ENCODE measurements at regions not wholly inside any gene's neighbourhood (a gene's known extent, or its start where the extent isn't known, plus 50 kb on each side); places are given as distances from the start of the nearest gene placed in this dataset.

DNA sequence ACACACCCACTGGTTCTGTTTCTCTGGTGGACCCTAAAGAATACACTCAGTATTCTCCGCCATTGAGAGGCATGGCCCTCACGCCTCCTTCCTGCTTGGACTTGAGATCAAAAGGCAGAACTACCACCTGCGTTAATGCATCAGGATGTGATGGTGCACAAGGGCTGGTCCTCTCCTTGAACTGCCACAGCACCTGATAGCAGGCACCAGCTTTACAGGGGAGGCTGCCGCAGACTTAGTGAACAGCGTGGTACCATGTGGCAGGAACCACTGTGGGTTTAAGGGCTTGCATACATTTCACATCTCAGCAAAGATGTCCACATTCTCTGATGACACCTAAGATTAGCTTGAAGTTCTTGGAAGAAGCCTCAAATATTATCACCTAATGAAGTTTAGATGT lies 208.7 kb downstream of the GADD45G start:
- DNase-seq, result no peak

DNA sequence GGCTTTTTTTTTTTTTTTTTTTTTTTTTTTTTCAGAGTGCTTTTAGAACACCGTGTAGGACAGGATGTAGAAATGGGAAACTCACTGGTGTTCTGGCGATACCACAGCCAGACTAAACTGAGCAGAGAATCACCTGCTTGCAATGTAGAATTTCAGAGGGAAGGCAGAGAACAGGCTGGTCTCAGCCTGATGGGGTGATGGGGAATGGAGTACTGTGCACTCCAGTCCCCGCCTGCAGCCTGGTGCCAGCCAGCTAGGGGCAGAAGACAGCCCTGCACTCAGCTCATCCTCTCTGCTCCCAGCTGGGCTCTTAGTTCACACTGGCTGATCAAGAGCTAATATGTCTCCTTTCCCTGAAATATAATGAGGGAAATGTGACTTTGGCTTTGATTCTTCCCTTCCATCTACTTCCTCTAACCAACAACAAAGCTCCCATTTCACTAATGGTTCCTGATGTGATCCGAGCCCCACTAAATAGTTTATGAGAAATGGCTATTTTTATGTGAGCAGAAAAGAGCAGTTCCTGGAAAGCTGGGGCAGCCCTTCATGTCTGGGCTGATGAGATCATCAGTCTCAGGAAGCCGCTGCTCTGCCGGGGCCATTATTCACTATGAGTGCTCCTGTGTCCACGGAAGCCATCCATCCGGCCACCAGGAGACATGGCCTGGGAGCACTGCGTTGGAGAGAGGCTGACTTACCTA lies 209.7 kb downstream of the GADD45G start:
- DNase-seq, result no peak

DNA sequence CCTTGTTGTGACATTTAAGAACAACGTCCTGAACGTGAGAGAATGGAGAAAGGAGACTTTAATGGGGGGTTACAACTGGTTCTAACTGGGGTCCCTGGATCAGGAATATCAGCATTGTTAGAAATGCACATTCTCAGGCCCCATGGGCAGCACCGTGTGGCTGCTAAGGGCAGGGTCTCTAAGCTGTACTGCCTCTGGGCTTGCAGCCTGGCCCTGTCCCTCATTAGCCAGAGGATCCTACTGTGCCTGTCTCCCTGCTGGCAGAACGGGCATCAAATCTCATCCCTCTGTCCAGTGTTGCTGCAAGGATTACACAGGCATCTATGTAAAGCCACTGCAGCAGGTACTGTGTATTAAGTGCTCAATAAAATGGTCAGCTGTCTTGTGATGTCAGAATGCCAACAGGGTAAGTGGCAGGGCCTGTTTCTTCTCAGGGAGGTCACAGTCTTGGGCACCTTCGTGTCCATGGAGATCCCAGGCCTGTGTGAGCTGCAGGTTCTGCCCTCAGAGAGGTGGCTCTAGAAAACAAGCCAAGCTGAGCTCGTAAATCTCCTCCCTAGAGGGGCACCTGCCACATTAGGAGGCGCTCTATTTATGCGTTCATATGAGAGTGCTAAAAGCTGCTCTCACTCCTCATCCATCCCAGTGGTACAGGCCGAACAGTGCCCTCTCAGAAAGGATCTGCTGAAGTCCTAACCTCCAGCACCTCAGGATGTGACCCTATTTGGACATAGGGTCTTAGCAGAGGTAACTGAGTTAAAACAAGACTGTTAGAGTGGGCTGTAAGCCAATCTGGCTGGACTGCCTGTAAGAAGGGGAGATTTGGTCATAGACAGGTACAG lies 210.5 kb downstream of the GADD45G start:
- DNase-seq, result no peak

DNA sequence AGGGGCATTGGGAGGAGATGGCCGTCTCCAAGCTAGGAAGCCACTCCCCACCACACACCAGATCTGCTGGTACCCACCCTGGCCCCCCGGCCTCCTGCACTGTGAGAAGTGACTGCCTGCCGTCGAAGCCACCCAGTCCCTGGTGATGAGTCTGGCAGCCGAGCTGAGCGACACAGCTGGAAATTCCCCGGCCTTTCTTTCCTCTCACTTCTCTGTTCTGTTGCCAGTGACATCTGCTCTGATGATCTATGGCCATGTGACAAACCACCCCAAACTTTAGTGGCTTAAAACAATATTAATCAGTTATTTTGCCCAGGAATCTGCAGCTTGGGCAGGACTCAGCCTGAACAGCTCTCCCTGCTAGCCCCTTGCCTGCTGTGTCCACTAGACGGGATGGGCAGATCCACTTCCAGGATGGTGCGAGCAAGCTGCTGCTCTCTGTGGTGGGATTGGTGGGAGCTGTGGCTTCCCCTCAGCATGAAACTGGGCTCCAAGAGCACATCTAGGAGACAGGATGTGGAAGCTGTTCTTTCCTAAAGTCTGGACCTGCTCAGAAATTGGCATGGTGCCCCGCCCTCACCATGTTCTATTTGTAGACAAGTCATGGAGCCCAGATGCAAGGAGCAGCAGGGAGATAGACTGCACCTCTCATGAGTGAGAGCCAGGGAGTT lies 211.2 kb downstream of the GADD45G start:
- no peak for DNase-seq

DNA sequence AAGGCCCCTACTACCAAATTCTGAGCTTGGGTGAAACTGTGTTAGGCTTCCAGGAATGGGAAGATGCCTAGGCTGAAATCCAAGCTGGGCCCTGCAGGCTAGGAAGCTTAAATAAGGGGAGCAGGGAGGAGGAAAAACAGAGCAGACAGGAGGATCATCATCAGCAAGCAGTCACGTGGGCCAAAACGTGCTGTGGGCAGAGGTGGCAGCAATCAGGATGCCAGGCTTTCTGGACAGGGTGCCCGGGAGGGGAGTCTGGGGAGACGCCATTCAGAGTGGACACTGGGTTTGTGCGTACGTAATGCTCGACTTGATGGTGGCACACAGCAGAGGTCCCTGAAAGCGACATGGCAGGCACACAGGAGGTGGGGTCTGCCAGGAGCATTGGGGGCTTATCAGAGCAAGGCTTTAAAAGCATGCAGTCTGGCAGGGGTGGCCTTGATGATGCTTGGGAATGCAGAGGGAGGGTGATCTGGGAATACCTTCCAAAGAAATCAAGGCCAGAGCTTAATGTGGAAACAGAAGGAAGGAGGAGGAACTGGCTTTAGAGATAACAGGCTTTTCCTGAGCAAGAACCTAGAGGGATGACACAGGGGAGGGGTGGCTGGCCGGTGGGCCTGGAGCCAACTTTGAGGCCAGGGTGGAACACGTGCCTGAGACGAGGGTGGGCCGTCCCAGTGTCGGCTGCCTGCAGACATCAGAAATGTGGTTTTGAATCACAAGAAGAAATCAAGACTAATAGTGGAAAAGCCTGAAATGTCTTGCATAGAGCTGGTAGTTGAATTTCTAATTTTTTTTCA lies 212.5 kb downstream of the GADD45G start:
- DNase-seq, result no peak

DNA sequence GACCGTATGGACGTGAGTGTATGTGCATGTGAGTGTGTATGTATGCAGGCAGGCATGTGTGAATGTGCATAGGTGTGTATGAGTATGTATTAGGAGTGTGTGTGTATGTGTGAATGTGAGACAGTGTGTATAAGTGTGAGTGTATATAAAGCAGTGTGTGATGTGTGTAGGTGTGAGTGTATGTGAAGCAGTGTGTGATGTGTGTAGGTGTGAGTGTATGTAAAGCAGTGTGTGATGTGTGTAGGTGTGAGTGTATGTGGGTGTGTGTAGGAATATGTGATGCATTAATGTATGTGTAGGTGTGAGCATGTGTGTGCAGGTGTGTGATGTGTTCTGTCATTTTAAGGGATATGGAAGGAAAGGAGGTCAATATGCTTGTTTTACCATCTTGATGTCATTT lies 215.5 kb downstream of the GADD45G start:
- no peak for DNase-seq

DNA sequence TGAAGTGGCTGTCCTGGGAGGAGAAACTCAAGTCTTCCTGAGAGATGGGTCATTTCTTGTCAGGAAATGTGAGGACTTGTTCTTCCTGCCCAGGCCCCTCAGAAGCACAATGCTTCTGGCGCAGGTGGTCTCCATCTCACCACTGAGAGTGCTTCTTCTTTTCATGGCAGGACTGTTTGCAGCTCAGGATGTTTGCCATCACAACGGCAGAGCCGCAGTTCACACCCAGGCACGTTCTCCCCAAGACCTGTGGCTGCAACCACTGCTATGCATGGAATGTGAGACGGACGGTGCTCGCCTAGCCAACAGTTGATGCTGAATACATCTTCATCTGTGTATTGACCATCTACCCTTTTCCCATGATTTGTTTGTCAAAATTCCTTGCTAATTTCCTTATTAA lies 216.3 kb downstream of the GADD45G start:
- no peak for DNase-seq

DNA sequence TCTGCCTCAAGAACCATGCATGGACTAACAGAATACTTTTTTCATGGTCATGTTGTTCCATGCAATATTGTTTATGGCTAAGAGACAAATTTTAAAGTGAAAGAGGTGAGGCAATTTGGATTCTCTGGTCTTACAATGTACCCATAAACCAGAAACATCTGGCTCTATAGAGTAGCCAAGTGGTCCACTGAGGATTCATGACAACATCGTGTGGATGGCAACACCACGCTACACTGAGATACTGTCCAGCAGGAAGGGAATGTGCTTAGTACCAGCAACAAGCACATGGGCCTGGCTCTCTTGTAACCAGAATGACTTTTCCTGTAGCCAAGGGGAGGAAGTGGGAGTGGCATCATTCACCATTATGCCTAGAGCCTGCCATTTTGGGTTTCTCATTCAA lies 218.2 kb downstream of the GADD45G start:
- no peak for DNase-seq

DNA sequence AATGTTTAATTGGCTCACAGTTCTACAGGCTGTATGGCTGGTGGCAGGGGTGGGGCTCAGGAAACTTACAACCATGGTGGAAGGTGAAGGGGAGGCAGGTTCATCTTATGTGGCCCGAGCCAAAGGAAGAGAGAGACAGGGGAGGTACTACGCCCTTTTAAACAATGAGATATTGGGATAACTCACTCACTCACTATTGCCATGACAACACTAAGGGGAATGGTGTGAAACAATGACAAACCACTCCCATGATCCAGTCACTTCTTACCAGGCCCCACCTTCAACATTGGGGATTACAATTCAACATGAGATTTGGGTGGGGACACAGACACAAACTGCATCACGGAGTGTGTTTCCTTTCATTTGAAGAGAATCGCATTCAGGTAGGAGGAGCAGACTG lies 220.9 kb downstream of the GADD45G start:
- no peak for DNase-seq

DNA sequence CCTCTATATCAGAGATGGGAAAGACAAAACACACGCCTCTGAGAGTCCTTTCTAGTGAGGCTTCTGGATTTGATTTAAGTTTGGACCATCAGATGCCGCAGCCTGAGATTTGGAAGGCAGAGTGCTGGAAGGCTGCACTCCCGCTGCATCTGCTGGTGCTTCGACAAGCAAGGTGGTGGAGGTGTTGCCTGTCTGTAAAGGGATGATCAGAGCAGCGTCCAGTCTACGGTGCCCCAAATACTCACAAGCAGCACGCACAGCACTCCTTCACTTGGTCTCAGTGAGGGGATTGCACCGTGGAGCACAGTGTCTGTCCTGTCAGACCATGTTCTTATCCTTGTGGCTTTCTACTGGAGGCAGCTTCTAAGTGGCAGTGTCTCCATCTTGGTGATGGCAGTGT lies 221.4 kb downstream of the GADD45G start:
- DNase-seq, result no peak

DNA sequence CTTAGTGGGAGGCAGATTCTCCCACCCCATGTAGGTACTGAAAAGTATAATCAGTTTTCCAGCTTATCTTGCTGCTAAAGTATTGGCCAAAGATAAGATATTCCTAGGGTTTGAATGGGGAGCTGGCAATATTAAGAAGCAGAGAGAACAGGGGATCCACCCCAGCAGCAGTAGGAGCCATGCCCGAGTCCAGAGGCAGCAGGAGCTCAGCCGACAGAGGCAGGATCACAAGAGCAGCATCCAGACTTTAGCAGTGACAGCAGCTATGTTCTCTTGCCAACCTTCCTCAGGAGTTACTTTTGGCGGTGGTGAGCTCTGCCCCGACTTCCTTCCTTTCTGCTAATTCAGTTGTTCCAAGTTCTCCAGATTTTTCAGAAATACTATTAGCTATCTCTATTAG lies 224.5 kb downstream of the GADD45G start:
- DNase-seq, result no peak

DNA sequence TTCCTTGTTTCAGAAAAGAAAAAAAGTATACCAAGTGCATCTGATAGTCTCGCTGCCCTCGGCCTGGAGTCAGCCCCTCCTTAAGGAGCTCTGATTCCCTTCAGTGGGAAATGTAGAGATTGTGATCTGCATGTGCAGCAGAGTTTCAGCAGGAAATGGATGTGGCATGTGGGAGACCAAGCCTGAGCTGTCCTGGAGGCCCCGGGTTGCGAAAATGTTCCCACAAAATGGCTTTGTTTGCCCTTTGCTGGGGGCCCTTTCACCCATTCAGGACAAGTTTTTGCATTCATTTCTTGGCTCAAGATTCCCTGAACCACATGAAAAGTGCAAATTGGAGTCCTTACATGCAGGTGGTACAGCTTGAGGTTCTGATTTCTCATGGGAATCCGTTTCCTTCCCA lies 230.9 kb downstream of the GADD45G start:
- no peak for DNase-seq

DNA sequence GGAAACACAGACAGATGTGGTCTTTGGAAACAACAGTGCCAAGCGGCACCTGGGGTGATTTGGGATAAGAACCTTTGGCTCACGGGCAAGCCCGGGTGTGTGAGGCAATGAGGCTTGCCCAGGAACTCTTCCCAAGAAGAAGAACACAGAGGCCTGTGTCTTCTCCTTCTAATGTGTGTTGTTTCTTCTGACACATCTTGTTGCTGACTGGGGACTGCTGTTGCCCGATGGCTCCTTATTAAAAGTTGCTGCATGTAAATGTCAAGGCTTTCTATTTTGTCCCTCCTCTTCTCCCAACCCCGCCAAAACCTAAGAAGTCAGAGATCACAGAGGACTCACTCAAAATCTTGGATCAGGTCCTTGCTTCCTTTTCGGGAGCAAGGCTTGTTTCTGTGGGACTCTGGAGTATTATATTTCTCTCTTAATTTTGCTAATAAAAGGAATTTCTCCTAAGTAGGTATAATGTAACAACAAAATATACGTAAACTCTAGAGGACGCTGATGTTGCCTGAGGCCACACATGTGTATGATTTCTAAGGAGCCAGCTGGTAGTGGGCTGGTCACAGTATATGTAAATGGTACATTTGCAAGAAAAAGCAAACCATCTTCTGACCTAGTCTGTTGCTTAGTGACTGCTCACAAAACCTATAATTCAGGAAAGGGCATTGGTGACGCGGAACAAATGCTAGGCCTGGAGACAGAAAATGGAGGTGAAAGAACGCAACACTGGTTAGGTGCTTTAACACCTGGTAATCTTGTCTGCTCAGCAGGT lies 232.5 kb downstream of the GADD45G start:
- no peak for DNase-seq

DNA sequence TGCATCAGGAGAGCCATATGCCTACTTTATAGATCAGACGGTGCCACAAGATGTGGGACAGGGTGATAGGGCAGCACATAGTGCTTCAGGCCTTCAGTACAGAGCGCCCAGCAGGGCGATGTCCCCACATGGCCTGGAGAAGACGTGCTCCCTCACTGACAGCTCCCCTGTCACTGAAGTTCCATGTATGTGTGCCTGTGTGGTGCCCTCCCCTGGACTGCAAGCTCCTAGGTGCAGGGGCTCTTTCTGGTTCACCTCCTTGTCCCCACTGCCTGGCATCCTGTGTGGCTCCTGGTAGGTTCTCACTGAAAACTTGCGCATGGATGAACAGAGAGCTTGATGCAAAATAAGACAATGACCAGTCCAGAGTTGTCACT lies 233.1 kb downstream of the GADD45G start:
- DNase-seq, result no peak

DNA sequence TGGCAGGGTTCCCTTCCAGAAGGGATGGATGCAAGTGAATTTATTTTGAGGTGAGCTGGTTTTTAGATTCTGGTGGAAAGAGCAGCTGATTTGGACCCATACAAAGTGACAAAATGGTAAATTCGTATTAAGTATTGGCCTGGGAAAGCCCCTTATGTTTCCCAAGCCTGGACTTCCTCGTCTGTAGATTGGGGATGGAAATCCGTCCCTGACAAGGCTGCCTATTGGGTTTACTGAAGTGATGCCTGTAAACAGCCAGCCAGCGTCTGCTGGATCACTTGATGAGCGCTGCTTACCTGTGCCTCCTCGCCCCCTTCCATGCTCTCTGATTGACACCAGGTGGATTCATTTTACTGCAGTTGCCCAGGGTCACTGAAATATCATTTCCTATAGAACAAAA lies 233.8 kb downstream of the GADD45G start:
- DNase-seq, result no peak

DNA sequence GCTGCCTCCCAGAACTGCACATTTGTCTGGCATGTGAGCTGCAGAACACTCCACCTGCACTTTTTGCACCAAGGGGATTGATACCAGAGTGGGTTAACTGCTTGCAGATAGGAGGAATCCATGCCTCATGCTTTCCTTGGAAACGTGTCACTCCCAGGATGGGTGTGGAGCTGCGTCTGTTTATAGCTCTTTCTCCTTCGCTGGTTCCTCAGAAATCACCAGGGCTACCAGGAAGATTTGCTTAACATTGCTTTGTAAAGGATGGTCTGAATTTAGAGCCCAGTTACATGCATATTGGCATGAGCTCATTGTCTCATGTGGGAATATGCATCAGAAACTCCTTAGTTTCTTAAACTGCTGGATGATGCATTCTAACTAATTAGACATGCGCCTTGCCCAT lies 234.6 kb downstream of the GADD45G start:
- DNase-seq, result no peak

DNA sequence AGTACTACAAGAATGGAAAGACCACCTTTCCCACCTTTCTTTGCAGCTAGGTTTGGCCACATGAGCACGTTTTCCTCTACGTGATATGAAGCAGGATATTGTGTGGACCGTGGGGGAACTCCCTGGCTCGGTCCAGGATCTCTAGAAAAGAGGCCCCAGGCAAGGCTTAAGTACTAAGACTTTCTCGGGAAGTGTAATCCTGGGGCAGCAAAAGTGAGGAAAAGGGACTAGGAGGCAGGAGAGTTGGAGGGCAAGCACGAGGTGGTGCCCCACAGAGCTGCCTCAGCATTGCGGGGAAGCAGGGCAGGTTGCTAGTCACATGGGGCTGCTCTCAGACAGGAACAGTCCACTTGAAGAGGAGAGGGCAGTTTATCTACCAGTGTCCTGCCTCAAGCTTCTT lies 235.1 kb downstream of the GADD45G start:
- no peak for DNase-seq

DNA sequence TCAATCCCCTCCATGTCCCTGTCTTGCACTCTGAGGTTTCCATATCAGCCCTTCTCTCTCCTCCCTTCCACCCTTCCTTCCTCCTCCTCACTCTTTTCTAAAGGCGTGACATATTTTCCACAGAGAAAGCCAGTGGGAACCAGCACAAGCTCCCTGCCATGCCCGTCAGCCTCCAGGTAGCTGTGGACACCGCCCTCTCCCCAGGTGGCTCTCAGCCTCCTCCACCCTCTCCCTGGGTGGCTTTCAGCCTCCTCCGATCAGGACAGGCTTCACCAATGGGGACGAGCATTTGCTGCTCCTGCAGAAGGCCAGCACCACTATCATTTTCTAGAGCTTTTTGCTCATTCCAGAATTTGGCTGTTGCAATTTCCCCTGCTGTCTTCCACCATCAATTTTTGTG lies 236.6 kb downstream of the GADD45G start:
- no peak for DNase-seq

DNA sequence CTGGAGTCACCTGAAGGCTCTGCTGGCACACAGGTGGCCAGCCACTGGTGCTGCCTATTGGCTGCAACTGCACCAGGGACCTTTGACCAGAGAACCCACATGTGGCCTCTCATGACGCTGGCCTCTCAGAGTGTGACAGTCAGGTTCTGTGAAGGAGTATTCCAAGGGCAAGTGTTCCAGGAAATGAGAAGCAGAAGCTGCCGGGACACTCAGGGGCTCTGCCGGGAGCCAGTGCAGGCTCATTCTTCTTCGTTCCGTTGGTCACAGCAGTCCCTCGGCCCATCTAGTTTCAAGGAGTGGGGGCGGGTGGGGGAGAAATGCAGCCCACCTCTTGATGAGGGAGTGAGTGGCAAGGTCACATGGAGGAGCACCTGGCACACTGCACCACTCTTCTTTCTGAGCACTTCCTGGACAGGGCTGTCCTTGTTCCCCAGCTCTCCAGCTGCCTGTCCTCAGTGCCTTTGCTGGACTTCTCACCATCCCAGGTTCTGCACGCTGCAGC lies 237.5 kb downstream of the GADD45G start:
- DNase-seq, result no peak

DNA sequence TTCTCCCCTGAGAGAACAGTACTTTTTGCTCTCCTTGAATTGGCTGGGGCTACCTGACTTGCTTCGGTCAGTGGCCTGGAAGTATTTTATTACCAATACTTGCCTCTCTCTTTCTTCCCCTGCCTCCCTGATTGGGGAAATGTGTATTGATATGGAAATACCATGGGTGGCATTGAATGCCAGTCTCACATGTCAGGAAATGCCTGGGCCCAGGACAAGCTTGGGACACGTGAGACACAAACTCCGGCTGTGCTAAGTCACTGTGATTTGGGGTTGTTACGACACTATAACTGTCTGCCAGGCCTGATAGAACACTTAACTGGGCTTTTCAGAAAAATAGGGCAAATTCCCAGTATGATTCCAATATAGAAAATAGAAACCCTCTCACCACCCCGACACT lies 238.3 kb downstream of the GADD45G start:
- no peak for DNase-seq

DNA sequence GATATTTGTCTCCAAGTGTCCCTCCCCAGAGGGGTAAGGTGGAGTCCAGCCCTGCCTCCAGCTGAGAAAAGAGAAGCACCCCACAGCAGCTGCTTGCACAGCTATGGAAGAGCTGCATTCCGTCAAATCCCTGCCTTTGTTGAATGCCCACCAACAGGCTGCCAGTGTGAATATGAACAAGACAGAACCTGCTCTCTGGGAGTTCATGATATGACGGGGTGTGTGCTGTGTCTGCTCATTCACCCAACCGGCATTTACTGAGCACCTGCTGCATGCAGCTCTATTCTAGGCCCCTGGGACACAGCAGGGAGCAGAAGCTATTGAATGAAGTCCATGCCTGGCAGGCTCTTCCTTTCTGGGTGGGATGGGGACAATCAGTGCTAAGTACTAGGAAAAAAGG lies 238.8 kb downstream of the GADD45G start:
- no peak for DNase-seq

DNA sequence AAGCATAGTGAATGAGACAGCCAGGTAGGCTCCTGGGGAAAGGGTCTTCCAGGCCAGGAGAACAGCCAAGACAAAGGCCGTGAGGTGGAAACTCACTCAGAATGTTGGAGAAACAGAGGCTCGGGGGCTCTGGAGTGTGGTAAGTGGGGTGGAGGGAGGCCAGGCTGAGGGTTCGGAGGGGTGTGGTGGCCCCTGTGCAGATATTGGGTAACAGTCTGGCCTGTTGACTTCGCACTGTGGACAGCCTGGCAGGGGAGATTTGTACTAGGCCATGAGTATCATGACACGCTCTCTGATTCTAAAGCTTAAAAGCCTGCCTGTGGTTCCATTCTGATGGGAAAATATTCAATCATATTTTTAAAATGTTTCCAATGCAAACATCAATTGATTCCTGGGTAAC lies 239.3 kb downstream of the GADD45G start:
- DNase-seq, result no peak

Data from effector CD4-positive, alpha-beta T cell (primary cell).